Liver (tissue), 8 donors: ENCODE measurements at regions not wholly inside any gene's neighbourhood (a gene's known extent, or its start where the extent isn't known, plus 50 kb on each side); places are given as distances from the start of the nearest gene placed in this dataset.

ENCODE experiments used
- DNase-seq: peaks from one replicate; pipeline ENCODE4 v3.0.0-alpha.2; 2017; ENCODE audit warnings: low spot score
- H3K27ac ChIP-seq, 2 donors: one replicate each; pipeline ENCODE4 v1.7.0; 2013; ENCODE audit warnings: inconsistent platforms in 2 of 2, low read length in 2 of 2, control low read depth in 1 of 2, low read depth in 1 of 2, mild to moderate bottlenecking in 1 of 2
- H3K27me3 ChIP-seq, 4 donors: one replicate each; pipeline versions ENCODE4 v1.6.1 to v1.7.0; 2013; ENCODE audit warnings: low read length in 3 of 4, inconsistent platforms in 1 of 4, mild to moderate bottlenecking in 1 of 4, moderate library complexity in 1 of 4; ENCODE audit not compliant: control insufficient read depth in 4 of 4, insufficient read depth in 4 of 4
- H3K36me3 ChIP-seq, 4 donors: one replicate each; pipeline versions ENCODE4 v1.6.1 to v1.7.0; 2013; ENCODE audit warnings: low read length in 3 of 4, mild to moderate bottlenecking in 3 of 4, low read depth in 1 of 4, moderate library complexity in 1 of 4; ENCODE audit not compliant: control insufficient read depth in 4 of 4, insufficient read depth in 3 of 4
- H3K4me1 ChIP-seq, 4 donors: one replicate each; pipeline versions ENCODE4 v1.6.1 to v1.7.0; 2013; ENCODE audit warnings: low read length in 3 of 4, mild to moderate bottlenecking in 3 of 4, moderate library complexity in 1 of 4; ENCODE audit not compliant: control insufficient read depth in 4 of 4, insufficient read depth in 4 of 4
- H3K4me3 ChIP-seq, 3 donors: one replicate each; pipeline versions ENCODE4 v1.6.1 to v1.7.0; 2013; ENCODE audit warnings: low read length in 3 of 3, control low read depth in 1 of 3, low read depth in 1 of 3, mild to moderate bottlenecking in 1 of 3
- H3K9ac ChIP-seq, 2 donors: one replicate each; pipeline ENCODE4 v1.7.0; 2013; ENCODE audit warnings: low read length in 2 of 2, mild to moderate bottlenecking in 2 of 2, moderate library complexity in 2 of 2, control low read depth in 1 of 2, low read depth in 1 of 2
- H3K9me3 ChIP-seq, 4 donors: one replicate each; pipeline versions ENCODE4 v1.6.1 to v1.7.0; 2013; ENCODE audit warnings: low read length in 3 of 4; ENCODE audit not compliant: control insufficient read depth in 4 of 4
- ATF3 ChIP-seq: IDR thresholded peaks from 2 replicates; pipeline ENCODE4 v1.6.1; 2016; ENCODE audit warnings: antibody characterized with exemption
- EGR1 ChIP-seq, 2 donors: IDR thresholded peaks; 2 replicates each; pipeline ENCODE4 v1.6.1; 2016 to 2018; ENCODE audit warnings: antibody characterized with exemption in 2 of 2, low read depth in 2 of 2
- FOXA1 ChIP-seq: IDR thresholded peaks from 2 replicates; pipeline ENCODE4 v1.6.1; 2016; ENCODE audit warnings: antibody characterized with exemption
- FOXA2 ChIP-seq: IDR thresholded peaks from 2 replicates; pipeline ENCODE4 v1.6.1; 2016; ENCODE audit warnings: antibody characterized with exemption
- GABPA ChIP-seq, 2 donors: IDR thresholded peaks in 1 of 2; conservative IDR thresholded peaks in 1 of 2; 2 replicates each; pipeline ENCODE4 v1.6.1; 2016; ENCODE audit warnings: antibody characterized with exemption in 2 of 2, mild to moderate bottlenecking in 1 of 2, moderate library complexity in 1 of 2
- HNF4A ChIP-seq, 2 donors: conservative IDR thresholded peaks; 2 replicates each; pipeline ENCODE4 v1.6.1; 2016; ENCODE audit warnings: antibody characterized with exemption in 2 of 2, mild to moderate bottlenecking in 2 of 2
- HNF4G ChIP-seq: IDR thresholded peaks from 2 replicates; pipeline ENCODE4 v1.6.1; 2016; ENCODE audit warnings: antibody characterized with exemption
- JUND ChIP-seq, 2 donors: IDR thresholded peaks; 2 replicates each; pipeline ENCODE4 v1.6.1; 2016; ENCODE audit warnings: antibody characterized with exemption in 2 of 2
- MAX ChIP-seq: IDR thresholded peaks from 2 replicates; pipeline ENCODE4 v1.6.1; 2016; ENCODE audit warnings: antibody characterized with exemption
- NR2F2 ChIP-seq: IDR thresholded peaks from 2 replicates; pipeline ENCODE4 v1.6.1; 2016; ENCODE audit warnings: antibody characterized with exemption
- RAD21 ChIP-seq, 2 donors: IDR thresholded peaks; 2 replicates each; pipeline ENCODE4 v1.6.1; 2016; ENCODE audit warnings: antibody characterized with exemption in 2 of 2, mild to moderate bottlenecking in 2 of 2
- REST ChIP-seq: IDR thresholded peaks from 2 replicates; pipeline ENCODE4 v1.6.1; 2016; ENCODE audit warnings: antibody characterized with exemption, mild to moderate bottlenecking
- RXRA ChIP-seq, 2 donors: IDR thresholded peaks; 2 replicates each; pipeline ENCODE4 v1.6.1; 2017 to 2018; ENCODE audit warnings: antibody characterized with exemption in 2 of 2, mild to moderate bottlenecking in 1 of 2
- SP1 ChIP-seq: IDR thresholded peaks from 2 replicates; pipeline ENCODE4 v1.6.1; 2018; ENCODE audit warnings: antibody characterized with exemption, mild to moderate bottlenecking
- TAF1 ChIP-seq: conservative IDR thresholded peaks from 2 replicates; pipeline ENCODE4 v1.6.1; 2016; ENCODE audit warnings: antibody characterized with exemption, mild to moderate bottlenecking
- YY1 ChIP-seq: IDR thresholded peaks from 2 replicates; pipeline ENCODE4 v1.6.1; 2016; ENCODE audit warnings: antibody characterized with exemption, mild to moderate bottlenecking
- WGBS: extraction: QIAGEN DNeasy Blood & Tissue Kit; methylation state at CpG from one replicate; pipeline ENCODE4 v1.1.7; 2013; 5-methylcytosine and 5-hydroxymethylcytosine counted together
- TF ChIP-seq, protein P1 (sequence below): IDR thresholded peaks from 2 replicates; pipeline ENCODE4 v1.6.1; 2016; ENCODE audit warnings: antibody characterized with exemption
- TF ChIP-seq, protein P2 (sequence below): fragments of 150-350 bp; IDR thresholded peaks from 2 replicates; pipeline ENCODE4 v1.5.1; 2017; ENCODE audit warnings: improper control_type of control experiment, low read depth, low read length; ENCODE audit not compliant: missing input control
- donor health status: healthy.
- donor health status: healthy.
- donor health status: healthy.
- donor health status: healthy.
- donor health status: healthy.

- Histone ChIP-seq H3K4me1 (peaks cover 24 to 76% (median 50%) of the 10 kb centered on the region in 4 donors), H3K27ac (peak overlapping the region; percentile 97 to 99), H3K36me3 (no peaks in the 10 kb centered on the region), H3K27me3 (no peaks in the 10 kb centered on the region), H3K9me3 (no peaks in the 10 kb centered on the region), H3K4me3 (no peak overlapping the region), H3K9ac (peak overlapping the region; percentile 14 to 38)
- no peak for DNase-seq
- 40% methylated on average over 11 of the region's 11 CpGs for WGBS
- TF ChIP-seq NR2F2 (peak; percentile 39), TAF1 (peak; percentile 49), GABPA (IDR thresholded peaks at IDR 0.05 in 1 of 2, conservative IDR thresholded peaks at IDR 0.05 in 1 of 2) (peak in 1 of 2 donors; percentile 43), SP1 (peak; percentile 96), JUND (IDR thresholded peaks at IDR 0.05) (peak; percentile 72 to 91), FOXA1 (peak; percentile 89), RXRA (IDR thresholded peaks at IDR 0.05) (peak; percentile 91 to 96), MAX (peak; percentile 91), REST (peak; percentile 80), RAD21 (IDR thresholded peaks at IDR 0.05) (peak; percentile 66 to 71), ATF3 (peak; percentile 78), HNF4A (conservative IDR thresholded peaks at IDR 0.05) (peak; percentile 95 to 98), HNF4G (peak; percentile 92), FOXA2 (peak; percentile 83), YY1 (peak; percentile 93), EGR1 (IDR thresholded peaks at IDR 0.05; ENCODE audit: low read depth in 2 of 2) (peak in 1 of 2 donors; percentile 70)
- TF ChIP-seq, protein P1, sequence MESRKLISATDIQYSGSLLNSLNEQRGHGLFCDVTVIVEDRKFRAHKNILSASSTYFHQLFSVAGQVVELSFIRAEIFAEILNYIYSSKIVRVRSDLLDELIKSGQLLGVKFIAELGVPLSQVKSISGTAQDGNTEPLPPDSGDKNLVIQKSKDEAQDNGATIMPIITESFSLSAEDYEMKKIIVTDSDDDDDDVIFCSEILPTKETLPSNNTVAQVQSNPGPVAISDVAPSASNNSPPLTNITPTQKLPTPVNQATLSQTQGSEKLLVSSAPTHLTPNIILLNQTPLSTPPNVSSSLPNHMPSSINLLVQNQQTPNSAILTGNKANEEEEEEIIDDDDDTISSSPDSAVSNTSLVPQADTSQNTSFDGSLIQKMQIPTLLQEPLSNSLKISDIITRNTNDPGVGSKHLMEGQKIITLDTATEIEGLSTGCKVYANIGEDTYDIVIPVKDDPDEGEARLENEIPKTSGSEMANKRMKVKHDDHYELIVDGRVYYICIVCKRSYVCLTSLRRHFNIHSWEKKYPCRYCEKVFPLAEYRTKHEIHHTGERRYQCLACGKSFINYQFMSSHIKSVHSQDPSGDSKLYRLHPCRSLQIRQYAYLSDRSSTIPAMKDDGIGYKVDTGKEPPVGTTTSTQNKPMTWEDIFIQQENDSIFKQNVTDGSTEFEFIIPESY: peak; percentile 88
- TF ChIP-seq, protein P2, sequence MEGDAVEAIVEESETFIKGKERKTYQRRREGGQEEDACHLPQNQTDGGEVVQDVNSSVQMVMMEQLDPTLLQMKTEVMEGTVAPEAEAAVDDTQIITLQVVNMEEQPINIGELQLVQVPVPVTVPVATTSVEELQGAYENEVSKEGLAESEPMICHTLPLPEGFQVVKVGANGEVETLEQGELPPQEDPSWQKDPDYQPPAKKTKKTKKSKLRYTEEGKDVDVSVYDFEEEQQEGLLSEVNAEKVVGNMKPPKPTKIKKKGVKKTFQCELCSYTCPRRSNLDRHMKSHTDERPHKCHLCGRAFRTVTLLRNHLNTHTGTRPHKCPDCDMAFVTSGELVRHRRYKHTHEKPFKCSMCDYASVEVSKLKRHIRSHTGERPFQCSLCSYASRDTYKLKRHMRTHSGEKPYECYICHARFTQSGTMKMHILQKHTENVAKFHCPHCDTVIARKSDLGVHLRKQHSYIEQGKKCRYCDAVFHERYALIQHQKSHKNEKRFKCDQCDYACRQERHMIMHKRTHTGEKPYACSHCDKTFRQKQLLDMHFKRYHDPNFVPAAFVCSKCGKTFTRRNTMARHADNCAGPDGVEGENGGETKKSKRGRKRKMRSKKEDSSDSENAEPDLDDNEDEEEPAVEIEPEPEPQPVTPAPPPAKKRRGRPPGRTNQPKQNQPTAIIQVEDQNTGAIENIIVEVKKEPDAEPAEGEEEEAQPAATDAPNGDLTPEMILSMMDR: no peak
Measured at GRCh38 chr1:234975941-234976860, 152.4 kb downstream of the TOMM20 start.
